K562 (cell line): ENCODE measurements at regions not wholly inside any gene's neighbourhood (a gene's known extent, or its start where the extent isn't known, plus 50 kb on each side); places are given as distances from the start of the nearest gene placed in this dataset.

Experiments used
- ATF2 ChIP-seq: sonication (generic); formaldehyde crosslinking; IDR thresholded peaks from 2 replicates; pipeline ENCODE4 v1.8.1; 2022; ENCODE audit warnings: missing genetic modification reagents
- KAT2B ChIP-seq: IDR thresholded peaks from one replicate; pipeline ENCODE4 v1.6.1; 2012; ENCODE audit warnings: low read depth, mild to moderate bottlenecking, control low read depth, inconsistent platforms, low read length, moderate library complexity
- POLR2AphosphoS2 ChIP-seq: IDR thresholded peaks from 2 replicates; pipeline ENCODE4 v1.6.1; 2012; ENCODE audit warnings: low read length, improper control_type of control experiment
- SMAD1 ChIP-seq: fragments of 150-350 bp; IDR thresholded peaks from 2 replicates; pipeline ENCODE4 v1.6.1; 2014; ENCODE audit warnings: low read length, low read depth; ENCODE audit not compliant: partially characterized antibody
- SMAD3 ChIP-seq: fragments of 450-650 bp; formaldehyde crosslinking; conservative IDR thresholded peaks from 2 replicates; pipeline ENCODE4 v1.4.0; 2020; ENCODE audit warnings: mild to moderate bottlenecking
- ZFX ChIP-seq: sonication (generic); formaldehyde crosslinking; IDR thresholded peaks from 2 replicates; pipeline ENCODE4 v1.8.0; 2022; ENCODE audit warnings: mild to moderate bottlenecking, missing genetic modification reagents, moderate library complexity
- ZNF124 ChIP-seq: sonication (generic); formaldehyde crosslinking; IDR thresholded peaks from 2 replicates; pipeline ENCODE4 v1.8.1; 2022; ENCODE audit warnings: missing genetic modification reagents
- ZNF316 ChIP-seq: fragments of 450-650 bp; IDR thresholded peaks from 2 replicates; pipeline ENCODE4 v1.6.1; 2016
- TF ChIP-seq, protein P1 (sequence below): fragments of 450-650 bp; IDR thresholded peaks from 2 replicates; pipeline ENCODE4 v1.6.1; 2016; ENCODE audit warnings: borderline replicate concordance
- TF ChIP-seq, protein P2 (sequence below): fragments of 250-450 bp; sonication (Bioruptor Pico); IDR thresholded peaks from 2 replicates; pipeline ENCODE4 v1.8.0; 2021; ENCODE audit warnings: borderline replicate concordance, mild to moderate bottlenecking, moderate library complexity; ENCODE audit not compliant: poor library complexity, severe bottlenecking

DNA sequence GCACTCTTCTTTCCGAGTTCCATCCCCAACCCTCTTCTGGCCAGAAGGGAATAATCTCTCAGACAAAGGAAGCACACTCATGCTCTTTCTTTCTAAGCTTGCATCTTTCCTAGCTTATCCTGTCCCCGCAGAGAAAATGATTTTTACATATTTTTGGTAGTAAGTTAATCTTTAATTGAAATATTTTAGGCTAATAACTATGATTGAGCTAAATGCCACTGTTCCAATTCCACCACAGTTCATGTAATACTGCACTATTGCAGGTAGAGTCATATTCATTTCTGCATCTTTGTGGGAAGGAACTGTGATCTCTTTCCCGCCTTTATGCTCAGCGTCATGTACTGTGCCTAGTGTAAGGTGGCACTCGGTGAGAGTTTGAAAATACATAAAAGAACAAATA is 158.9 kb upstream of the FOXG1 start (continued):
- TF ChIP-seq ATF2 (CRISPR knock-in tag) (no peak), ZFX (CRISPR knock-in tag) (no peak), ZNF316 (no peak), POLR2AphosphoS2 (no peak), ZNF124 (CRISPR knock-in tag) (no peak), SMAD1 (no peak), KAT2B (no peak), SMAD3 (CRISPR knock-in tag) (no peak)
- TF ChIP-seq, protein P1, sequence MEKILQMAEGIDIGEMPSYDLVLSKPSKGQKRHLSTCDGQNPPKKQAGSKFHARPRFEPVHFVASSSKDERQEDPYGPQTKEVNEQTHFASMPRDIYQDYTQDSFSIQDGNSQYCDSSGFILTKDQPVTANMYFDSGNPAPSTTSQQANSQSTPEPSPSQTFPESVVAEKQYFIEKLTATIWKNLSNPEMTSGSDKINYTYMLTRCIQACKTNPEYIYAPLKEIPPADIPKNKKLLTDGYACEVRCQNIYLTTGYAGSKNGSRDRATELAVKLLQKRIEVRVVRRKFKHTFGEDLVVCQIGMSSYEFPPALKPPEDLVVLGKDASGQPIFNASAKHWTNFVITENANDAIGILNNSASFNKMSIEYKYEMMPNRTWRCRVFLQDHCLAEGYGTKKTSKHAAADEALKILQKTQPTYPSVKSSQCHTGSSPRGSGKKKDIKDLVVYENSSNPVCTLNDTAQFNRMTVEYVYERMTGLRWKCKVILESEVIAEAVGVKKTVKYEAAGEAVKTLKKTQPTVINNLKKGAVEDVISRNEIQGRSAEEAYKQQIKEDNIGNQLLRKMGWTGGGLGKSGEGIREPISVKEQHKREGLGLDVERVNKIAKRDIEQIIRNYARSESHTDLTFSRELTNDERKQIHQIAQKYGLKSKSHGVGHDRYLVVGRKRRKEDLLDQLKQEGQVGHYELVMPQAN: no peak
- TF ChIP-seq, protein P2, sequence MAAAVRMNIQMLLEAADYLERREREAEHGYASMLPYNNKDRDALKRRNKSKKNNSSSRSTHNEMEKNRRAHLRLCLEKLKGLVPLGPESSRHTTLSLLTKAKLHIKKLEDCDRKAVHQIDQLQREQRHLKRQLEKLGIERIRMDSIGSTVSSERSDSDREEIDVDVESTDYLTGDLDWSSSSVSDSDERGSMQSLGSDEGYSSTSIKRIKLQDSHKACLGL (CRISPR knock-in tag): no peak
